MCF 10A (cell line): ENCODE measurements at regions not wholly inside any gene's neighbourhood (a gene's known extent, or its start where the extent isn't known, plus 50 kb on each side); places are given as distances from the start of the nearest gene placed in this dataset.
"Not testable (repeated sequence)": the region's sequence is repeated elsewhere in the genome, so short reads cannot be mapped to it uniquely, and the experiment has no call there.

Experiments used
- BruUV-seq: library from RNA; stranded (reverse); fragments of 400-500 nt; replicated peaks from 2 replicates; lab custom pipeline; 2021; lab: Mats Ljungman, UMichigan
- CTCF ChIA-PET: fragments of 300-600 bp; sonication (Branson Sonifier 250); formaldehyde crosslinking; extraction: SDS; loops from one replicate; lab custom pipeline; 2021; ENCODE audit warnings: antibody characterized with exemption, inconsistent platforms; lab: Yijun Ruan, JAX
- POLR2A ChIA-PET: fragments of 300-600, 350-650 bp; sonication (Branson Sonifier 250); formaldehyde crosslinking; extraction: SDS; loops from one replicate; lab custom pipeline; 2020; ENCODE audit warnings: antibody characterized with exemption, inconsistent platforms; lab: Yijun Ruan, JAX
- DNase-seq: peaks from one replicate; pipeline ENCODE4 v3.0.0-alpha.2; 2018; ENCODE audit not compliant: unreplicated experiment
- H3K27ac Mint-ChIP-seq: one replicate; pipeline ENCODE4 v1.8.0; 2022; ENCODE audit warnings: mild to moderate bottlenecking, low read depth, mixed read lengths; ENCODE audit not compliant: unreplicated experiment
- H3K27me3 Mint-ChIP-seq: one replicate; pipeline ENCODE4 v1.8.0; 2022; ENCODE audit warnings: mixed read lengths; ENCODE audit not compliant: insufficient read depth, unreplicated experiment
- H3K36me3 Mint-ChIP-seq: one replicate; pipeline ENCODE4 v1.8.0; 2022; ENCODE audit warnings: mild to moderate bottlenecking, moderate library complexity, mixed read lengths; ENCODE audit not compliant: insufficient read depth, unreplicated experiment
- H3K4me1 Mint-ChIP-seq: one replicate; pipeline ENCODE4 v1.8.0; 2022; ENCODE audit warnings: mixed read lengths; ENCODE audit not compliant: insufficient read depth, unreplicated experiment
- H3K4me3 Mint-ChIP-seq: one replicate; pipeline ENCODE4 v1.8.0; 2022; ENCODE audit warnings: mild to moderate bottlenecking, moderate library complexity, mixed read lengths; ENCODE audit not compliant: unreplicated experiment
- H3K9me3 Mint-ChIP-seq: one replicate; pipeline ENCODE4 v1.8.0; 2022; ENCODE audit warnings: mixed read lengths; ENCODE audit not compliant: unreplicated experiment
- intact Hi-C: fragments of 100-400 bp; cut with micrococcal nuclease; formaldehyde crosslinking; loops from 2 replicates; pipeline ENCODE4 v1.14.1; 2022
- TF ChIP-seq, protein P1 (sequence below): fragments of 200-600 bp; IDR thresholded peaks from one replicate; pipeline ENCODE4 v1.8.0; 2022; ENCODE audit warnings: antibody characterized with exemption, mild to moderate bottlenecking; ENCODE audit not compliant: unreplicated experiment

DNA sequence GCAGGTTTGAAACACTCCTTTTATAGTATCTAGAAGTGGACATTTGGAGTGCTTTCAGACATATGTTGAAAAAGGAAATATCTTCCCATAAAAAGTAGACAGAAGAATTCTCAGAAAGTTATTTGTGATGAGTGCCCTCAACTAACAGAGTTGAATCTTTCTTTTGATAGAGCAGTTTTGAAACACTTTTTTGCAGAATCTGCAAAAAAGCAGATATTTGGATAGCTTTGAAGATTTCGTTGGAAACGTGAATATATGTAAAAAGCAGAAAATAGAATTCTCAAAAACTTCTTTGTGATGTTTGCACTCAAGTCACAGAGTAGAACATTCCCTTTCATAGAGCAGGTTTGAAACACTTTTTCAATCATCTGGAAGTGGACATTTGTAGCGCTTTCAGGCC lies 676.4 kb upstream of the ZNF337 start:
- BruUV-seq, CTCF ChIA-PET, H3K27ac Mint-ChIP-seq, H3K4me3 Mint-ChIP-seq, POLR2A ChIA-PET, H3K27me3 Mint-ChIP-seq, H3K36me3 Mint-ChIP-seq, intact Hi-C loops, H3K9me3 Mint-ChIP-seq, H3K4me1 Mint-ChIP-seq, DNase-seq: not testable (repeated sequence)

DNA sequence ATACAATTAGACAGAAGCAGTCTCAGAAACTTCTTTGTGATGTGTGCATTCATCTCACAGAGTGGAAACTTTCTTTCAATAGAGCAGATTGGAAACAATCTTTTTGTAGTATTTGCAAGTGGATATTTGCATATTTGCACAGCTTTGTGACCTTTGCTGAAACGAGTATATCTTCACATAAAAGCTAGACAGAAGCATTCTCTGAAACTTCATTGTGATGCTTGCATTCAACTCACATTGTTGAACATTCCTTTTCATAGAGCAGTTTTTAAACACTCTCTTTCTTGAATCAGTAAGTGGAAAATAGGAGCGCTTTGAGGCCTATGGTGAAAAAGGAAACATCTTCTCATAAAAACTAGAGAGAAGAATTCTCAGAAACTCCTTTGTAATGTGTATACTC lies 657.9 kb upstream of the ZNF337 start:
- H3K4me3 Mint-ChIP-seq: no peak overlapping the region
- no peaks in the 10 kb centered on the region for H3K9me3 Mint-ChIP-seq
- ChIA-PET CTCF (no interaction called here), POLR2A (no interaction called here)
- H3K4me1 Mint-ChIP-seq: no peaks in the 10 kb centered on the region
- TF ChIP-seq, protein P1, sequence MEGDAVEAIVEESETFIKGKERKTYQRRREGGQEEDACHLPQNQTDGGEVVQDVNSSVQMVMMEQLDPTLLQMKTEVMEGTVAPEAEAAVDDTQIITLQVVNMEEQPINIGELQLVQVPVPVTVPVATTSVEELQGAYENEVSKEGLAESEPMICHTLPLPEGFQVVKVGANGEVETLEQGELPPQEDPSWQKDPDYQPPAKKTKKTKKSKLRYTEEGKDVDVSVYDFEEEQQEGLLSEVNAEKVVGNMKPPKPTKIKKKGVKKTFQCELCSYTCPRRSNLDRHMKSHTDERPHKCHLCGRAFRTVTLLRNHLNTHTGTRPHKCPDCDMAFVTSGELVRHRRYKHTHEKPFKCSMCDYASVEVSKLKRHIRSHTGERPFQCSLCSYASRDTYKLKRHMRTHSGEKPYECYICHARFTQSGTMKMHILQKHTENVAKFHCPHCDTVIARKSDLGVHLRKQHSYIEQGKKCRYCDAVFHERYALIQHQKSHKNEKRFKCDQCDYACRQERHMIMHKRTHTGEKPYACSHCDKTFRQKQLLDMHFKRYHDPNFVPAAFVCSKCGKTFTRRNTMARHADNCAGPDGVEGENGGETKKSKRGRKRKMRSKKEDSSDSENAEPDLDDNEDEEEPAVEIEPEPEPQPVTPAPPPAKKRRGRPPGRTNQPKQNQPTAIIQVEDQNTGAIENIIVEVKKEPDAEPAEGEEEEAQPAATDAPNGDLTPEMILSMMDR: no peak
- H3K27me3 Mint-ChIP-seq: no peaks in the 10 kb centered on the region
- no peak for DNase-seq
- no TSS peak for BruUV-seq
- intact Hi-C loops: no loop called here
- no peak overlapping the region for H3K27ac Mint-ChIP-seq
- H3K36me3 Mint-ChIP-seq: no peaks in the 10 kb centered on the region

DNA sequence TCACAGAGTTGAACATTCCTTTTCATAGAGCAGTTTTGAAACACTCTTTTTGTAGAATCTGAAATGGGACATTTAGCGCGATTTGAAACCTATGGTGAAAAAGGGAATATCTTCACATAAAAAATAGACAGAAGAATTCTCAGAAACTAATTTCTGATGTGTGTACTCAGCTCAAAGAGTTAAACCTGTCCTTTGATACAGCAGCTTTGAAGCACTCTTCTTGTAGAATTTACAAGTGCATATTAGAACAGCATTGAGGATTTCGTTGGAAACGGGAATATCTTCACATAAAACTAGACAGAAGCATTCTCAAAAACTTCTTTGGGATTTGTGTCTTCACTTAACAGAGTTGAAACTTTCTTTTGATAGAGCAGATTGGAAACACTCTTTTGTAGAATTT lies 650.7 kb upstream of the ZNF337 start:
- ChIA-PET CTCF (no interaction called here), POLR2A (no interaction called here)
- Mint-ChIP-seq H3K9me3 (no peaks in the 10 kb centered on the region), H3K4me3 (no peak overlapping the region), H3K36me3 (no peaks in the 10 kb centered on the region), H3K27ac (no peak overlapping the region), H3K4me1 (no peaks in the 10 kb centered on the region), H3K27me3 (no peaks in the 10 kb centered on the region)
- DNase-seq: no peak
- TF ChIP-seq, protein P1: no peak
- BruUV-seq: no TSS peak
- intact Hi-C loops: no loop called here

DNA sequence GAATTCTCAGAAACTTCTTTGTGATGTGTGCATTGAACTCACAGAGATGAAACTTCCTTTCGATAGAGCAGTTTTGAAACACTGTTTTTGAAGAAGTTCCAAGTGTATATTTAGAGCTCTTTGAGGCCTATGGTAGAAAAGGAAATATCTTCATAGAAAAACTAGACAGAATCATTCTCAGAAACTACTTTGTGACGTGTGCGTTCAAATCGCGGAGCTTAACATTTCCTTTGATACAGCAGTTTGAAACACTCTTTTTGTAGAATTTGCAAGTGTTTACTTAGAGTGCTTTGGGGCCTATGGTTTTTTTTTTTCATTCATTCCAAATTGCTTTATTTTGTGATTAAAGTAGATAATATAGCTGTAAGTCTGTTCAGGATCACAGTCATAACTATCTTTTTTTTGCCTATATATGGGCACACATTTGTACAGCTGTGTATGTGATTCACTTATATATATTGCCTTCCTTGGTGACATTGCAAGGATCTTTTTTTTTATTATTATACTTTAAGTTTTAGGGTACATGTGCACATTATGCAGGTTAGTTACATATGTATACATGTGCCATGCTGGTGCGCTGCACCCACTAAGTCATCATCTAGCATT lies 643.9 kb upstream of the ZNF337 start:
- POLR2A ChIA-PET: interaction anchor here (0.6 kb wide), 1 partner anchor 476 kb away, joined by 3 read pairs; no protein-coding TSS in a partner anchor
- BruUV-seq, H3K27me3 Mint-ChIP-seq, CTCF ChIA-PET, H3K4me1 Mint-ChIP-seq, H3K4me3 Mint-ChIP-seq, H3K27ac Mint-ChIP-seq, intact Hi-C loops, DNase-seq, H3K9me3 Mint-ChIP-seq, H3K36me3 Mint-ChIP-seq: not testable (repeated sequence)

DNA sequence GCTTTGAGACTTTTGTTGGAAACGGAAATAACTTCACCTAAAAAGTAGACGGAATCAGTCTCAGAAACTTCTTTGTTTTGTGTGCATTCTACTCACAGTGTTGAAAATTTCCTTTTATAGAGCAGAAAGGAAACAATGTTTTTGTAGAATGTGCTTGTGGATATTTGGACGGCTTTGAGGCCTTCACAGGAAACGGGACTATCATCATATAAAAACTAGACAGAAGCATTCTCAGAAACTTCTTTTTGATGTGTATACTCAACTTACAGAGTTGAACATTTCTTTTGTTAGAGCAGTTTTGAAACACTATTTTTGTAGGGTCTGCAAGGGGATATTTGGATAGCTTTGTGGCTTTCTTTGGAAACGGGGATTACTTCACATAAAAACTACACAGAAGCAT lies 627.5 kb upstream of the ZNF337 start:
- H3K4me1 Mint-ChIP-seq: no peaks in the 10 kb centered on the region
- TF ChIP-seq, protein P1: no peak
- ChIA-PET CTCF (no interaction called here), POLR2A (no interaction called here)
- no TSS peak for BruUV-seq
- no peak overlapping the region for H3K4me3 Mint-ChIP-seq
- H3K27ac Mint-ChIP-seq: no peak overlapping the region
- DNase-seq: no peak
- H3K27me3 Mint-ChIP-seq: no peaks in the 10 kb centered on the region
- no peaks in the 10 kb centered on the region for H3K36me3 Mint-ChIP-seq
- H3K9me3 Mint-ChIP-seq: no peaks in the 10 kb centered on the region
- intact Hi-C loops: no loop called here
